Upper lobe of left lung (tissue), 4 donors: ENCODE measurements at regions not wholly inside any gene's neighbourhood (a gene's known extent, or its start where the extent isn't known, plus 50 kb on each side); places are given as distances from the start of the nearest gene placed in this dataset.

ENCODE experiments used
- CTCF ChIP-seq, 6 experiments: fragments of 450-650 bp in 4 of 6; fragments of 200-600 bp in 2 of 6; sonication (generic) in 2 of 6; IDR thresholded peaks; one replicate each; pipeline ENCODE4 v1.5.1; 2016 to 2019; ENCODE audit warnings: antibody characterized with exemption in 6 of 6
- POLR2A ChIP-seq, 4 donors: fragments of 450-650 bp; IDR thresholded peaks; one replicate each; pipeline ENCODE4 v1.5.1; 2016 to 2017; ENCODE audit warnings: antibody characterized with exemption in 4 of 4, mild to moderate bottlenecking in 2 of 4
- POLR2AphosphoS5 ChIP-seq, 2 donors: sonication (generic); formaldehyde crosslinking; IDR thresholded peaks; one replicate each; pipeline ENCODE4 v1.5.1; 2017; ENCODE audit warnings: antibody characterized with exemption in 2 of 2

- TF ChIP-seq POLR2AphosphoS5 (IDR thresholded peaks at IDR 0.05): no peak
- TF ChIP-seq CTCF (IDR thresholded peaks at IDR 0.05): no peak
- no peak for TF ChIP-seq POLR2A (IDR thresholded peaks at IDR 0.05)
These were observed 555.5 kb upstream of the ST8SIA4 start for GRCh38 chr5:101458587-101458986.
